Adrenal gland (tissue), 9 donors: ENCODE measurements at regions not wholly inside any gene's neighbourhood (a gene's known extent, or its start where the extent isn't known, plus 50 kb on each side); places are given as distances from the start of the nearest gene placed in this dataset.

Experiments
- DNase-seq, 7 donors: peaks; one replicate each; pipeline ENCODE4 v3.0.0-alpha.2; 2019 to 2020
- H3K27ac ChIP-seq, 5 donors: fragments of 200-600 bp; sonication (generic) in 4 of 5; 1 replicate in 3 of 5; 2 replicates in 2 of 5; pipeline versions ENCODE4 v1.5.1 to v1.8.0; 2016 to 2020; ENCODE audit warnings: mild to moderate bottlenecking in 1 of 5
- H3K27me3 ChIP-seq: fragments of 200-600 bp; 2 replicates; pipeline ENCODE4 v1.8.0; 2021
- H3K36me3 ChIP-seq, 2 donors: fragments of 200-600 bp; replicated peaks in 1 of 2; 1 replicate in 1 of 2; 2 replicates in 1 of 2; pipeline versions ENCODE4 v1.5.1 to v1.8.0; 2018 to 2022
- H3K4me1 ChIP-seq, 2 donors: fragments of 200-600 bp; replicated peaks in 1 of 2; 1 replicate in 1 of 2; 2 replicates in 1 of 2; pipeline versions ENCODE4 v1.5.1 to v1.8.0; 2018 to 2021
- H3K4me3 ChIP-seq, 4 donors: fragments of 200-600 bp; sonication (generic) in 3 of 4; one replicate each; pipeline ENCODE4 v1.5.1; 2016 to 2018
- H3K9me3 ChIP-seq, 3 donors: fragments of 200-600 bp; sonication (generic) in 1 of 3; replicated peaks in 1 of 3; 1 replicate in 2 of 3; 2 replicates in 1 of 3; pipeline versions ENCODE4 v1.5.1 to v1.8.0; 2016 to 2021
- CTCF ChIP-seq, 6 experiments: fragments of 450-650 bp in 4 of 6; fragments of 200-600 bp in 2 of 6; sonication (generic) in 1 of 6; IDR thresholded peaks; 1 replicate in 5 of 6; 2 replicates in 1 of 6; pipeline versions ENCODE4 v1.5.1 to v1.8.0; 2016 to 2021; ENCODE audit warnings: antibody characterized with exemption in 6 of 6, mild to moderate bottlenecking in 2 of 6, moderate library complexity in 1 of 6
- POLR2A ChIP-seq, 2 donors: fragments of 450-650 bp; IDR thresholded peaks; one replicate each; pipeline ENCODE4 v1.6.1; 2017; ENCODE audit warnings: antibody characterized with exemption in 2 of 2, mild to moderate bottlenecking in 2 of 2, moderate library complexity in 1 of 2
- WGBS, 4 donors: extraction: QIAGEN DNeasy Blood & Tissue Kit in 2 of 4; methylation state at CpG; one replicate each; pipeline versions ENCODE4 v1.1.5 to v1.1.7; 2013 to 2017; 5-methylcytosine and 5-hydroxymethylcytosine counted together
- intact Hi-C, 2 donors: fragments of 100-400 bp; cut with DNase I; formaldehyde crosslinking; loops; one replicate each; pipeline versions ENCODE4 v1.14.1 to v1.15.0; 2022 to 2023
- donor health status: healthy with polysubstance abuse.
- donor health status: Bipolar disorder and iron deficiency.
- donor health status: DM: yes; HTN: yes; CAD: no.
- donor health status: DM: no; HTN: no; CAD: no.
- donor health status: DM: no; HTN: no; CAD: no.

DNA sequence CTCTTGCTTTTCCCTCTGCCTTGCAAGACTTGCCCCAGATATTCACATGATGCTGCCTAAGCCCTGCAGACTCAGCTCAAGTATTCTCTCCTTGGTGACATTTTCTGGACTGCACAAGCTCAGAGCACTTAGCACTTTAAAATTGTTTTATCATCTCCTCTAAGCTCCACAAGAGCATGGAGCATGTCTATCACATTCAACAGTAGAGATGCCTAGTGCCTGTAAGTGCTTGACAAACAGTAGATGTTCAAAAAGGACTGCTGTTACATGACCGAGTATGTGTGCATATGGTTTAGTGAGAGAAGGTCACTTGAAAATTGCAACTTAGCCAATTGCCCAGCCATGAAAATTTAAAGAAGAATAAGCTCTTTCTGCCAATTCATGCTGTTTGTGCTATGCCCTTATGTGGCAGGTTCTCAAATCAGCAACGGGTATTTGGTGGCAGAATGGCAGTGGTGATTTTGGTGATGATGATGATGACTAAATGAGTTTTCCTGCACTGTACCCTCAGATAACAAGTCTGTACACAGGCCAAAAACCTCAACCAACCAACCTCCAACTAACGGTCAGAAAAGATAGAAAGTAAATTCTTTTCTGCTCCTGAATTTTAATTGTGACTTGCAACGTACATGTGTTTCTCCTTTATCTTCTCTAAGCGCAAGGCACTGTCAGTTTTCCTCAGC lies 647.2 kb upstream of the UBE2E2 start:
- intact Hi-C loops = no loop called here
- H3K4me1 ChIP-seq = no peaks in the 10 kb centered on the region
- no peak overlapping the region for H3K27ac ChIP-seq
- no peak for TF ChIP-seq CTCF (IDR thresholded peaks at IDR 0.05)
- TF ChIP-seq POLR2A (IDR thresholded peaks at IDR 0.05) = no peak
- H3K4me3 ChIP-seq = no peak overlapping the region
- 62 to 78% (median 71%) methylated on average over 5 of the region's 5 CpGs for WGBS, 4 donors
- H3K27me3 ChIP-seq = no peaks in the 10 kb centered on the region
- no peaks in the 10 kb centered on the region for H3K36me3 ChIP-seq
- DNase-seq = no peak
- no peaks in the 10 kb centered on the region for H3K9me3 ChIP-seq

- intact Hi-C loops = loop anchor here in 1 of 2 donors (10.0 kb wide), 1 partner anchor 389 kb away; no protein-coding TSS in a partner anchor
- H3K36me3 ChIP-seq = no peaks in the 10 kb centered on the region
- H3K27me3 ChIP-seq = no peaks in the 10 kb centered on the region
- no peak overlapping the region for H3K4me3 ChIP-seq
- no peak overlapping the region for H3K27ac ChIP-seq
- DNase-seq = no peak
- no peak for TF ChIP-seq POLR2A (IDR thresholded peaks at IDR 0.05)
- no peak for TF ChIP-seq CTCF (IDR thresholded peaks at IDR 0.05)
- H3K9me3 ChIP-seq = no peaks in the 10 kb centered on the region
- H3K4me1 ChIP-seq = no peaks in the 10 kb centered on the region
Measured at GRCh38 chr3:22565393-22565792, 637.7 kb upstream of the UBE2E2 start.

DNA sequence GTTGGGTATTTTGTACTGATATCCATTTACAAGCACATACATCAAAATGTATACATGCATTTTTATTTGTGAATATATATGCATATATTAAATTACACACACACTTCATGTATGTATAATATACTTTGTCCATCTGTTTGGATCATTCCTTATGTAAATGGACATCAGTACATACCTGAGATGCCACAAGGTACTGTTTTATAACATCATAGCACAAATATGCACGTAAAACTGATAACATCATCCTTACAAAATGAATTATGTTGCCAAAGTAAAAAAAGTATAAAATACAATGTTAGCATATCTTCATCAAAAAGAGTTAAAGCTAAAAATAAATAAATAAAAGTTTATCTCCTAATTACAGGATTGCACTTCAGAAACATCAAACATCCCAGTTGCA lies 634.8 kb upstream of the UBE2E2 start:
- Histone ChIP-seq H3K36me3 (no peaks in the 10 kb centered on the region), H3K4me3 (no peak overlapping the region), H3K9me3 (no peaks in the 10 kb centered on the region), H3K27ac (no peak overlapping the region), H3K27me3 (no peaks in the 10 kb centered on the region), H3K4me1 (no peaks in the 10 kb centered on the region)
- intact Hi-C loops = loop anchor here in 1 of 2 donors (10.0 kb wide), 1 partner anchor 387 kb away; no protein-coding TSS in a partner anchor
- TF ChIP-seq CTCF (IDR thresholded peaks at IDR 0.05) (no peak), POLR2A (IDR thresholded peaks at IDR 0.05) (no peak)
- WGBS, 4 donors = 77 to 91% (median 87%) methylated on average over 1 of the region's 1 CpG
- DNase-seq = no peak

DNA sequence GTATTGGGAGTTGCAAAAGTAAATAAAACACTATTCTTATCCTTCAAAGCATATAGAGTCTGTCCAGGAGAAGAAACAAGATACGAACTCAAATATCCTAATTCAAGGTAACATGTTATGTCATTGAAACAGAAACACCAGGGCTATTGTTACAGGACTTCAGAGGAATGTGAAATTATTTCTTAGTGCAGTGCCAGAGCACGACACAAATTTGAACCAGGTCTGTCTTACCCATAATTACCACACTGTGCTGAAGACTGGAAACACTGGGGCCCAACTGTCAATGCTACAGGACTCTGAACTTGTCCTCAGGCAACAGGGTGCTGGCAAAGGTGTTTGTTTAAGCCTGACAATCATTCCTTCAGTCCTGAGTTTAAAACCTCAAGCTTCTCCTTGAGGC lies 633.6 kb upstream of the UBE2E2 start:
- H3K4me1 ChIP-seq = no peaks in the 10 kb centered on the region
- intact Hi-C loops = loop anchor here in 1 of 2 donors (10.0 kb wide), 1 partner anchor 385 kb away; no protein-coding TSS in a partner anchor
- H3K4me3 ChIP-seq = no peak overlapping the region
- H3K36me3 ChIP-seq = no peaks in the 10 kb centered on the region
- H3K9me3 ChIP-seq = no peaks in the 10 kb centered on the region
- TF ChIP-seq CTCF (IDR thresholded peaks at IDR 0.05) = no peak
- TF ChIP-seq POLR2A (IDR thresholded peaks at IDR 0.05) = no peak
- no peaks in the 10 kb centered on the region for H3K27me3 ChIP-seq
- H3K27ac ChIP-seq = no peak overlapping the region
- 55 to 88% (median 66%) methylated on average over 2 of the region's 2 CpGs for WGBS, 4 donors
- no peak for DNase-seq
